BE2C (cell line): ENCODE measurements at regions not wholly inside any gene's neighbourhood (a gene's known extent, or its start where the extent isn't known, plus 50 kb on each side); places are given as distances from the start of the nearest gene placed in this dataset.
"Not testable (repeated sequence)": the region's sequence is repeated elsewhere in the genome, so short reads cannot be mapped to it uniquely, and the experiment has no call there.

Experiments
- DNase-seq: peaks from one replicate; pipeline ENCODE4 v3.0.0-alpha.2; 2020
- H3K27me3 ChIP-seq: fragments of 250-450 bp; sonication (Bioruptor Pico); 2 replicates; pipeline ENCODE4 v1.5.1; 2020; ENCODE audit warnings: mild to moderate bottlenecking
- H3K36me3 ChIP-seq: fragments of 250-450 bp; sonication (Bioruptor Pico); 2 replicates; pipeline ENCODE4 v1.5.1; 2020; ENCODE audit warnings: mild to moderate bottlenecking
- H3K4me1 ChIP-seq: fragments of 250-450 bp; sonication (Bioruptor Pico); 2 replicates; pipeline ENCODE4 v1.5.1; 2020
- H3K4me3 ChIP-seq: 2 replicates; pipeline ENCODE4 v1.5.1; 2011; ENCODE audit warnings: low read depth, low read length
- H3K9me3 ChIP-seq: fragments of 250-450 bp; sonication (Bioruptor Pico); 2 replicates; pipeline ENCODE4 v1.5.1; 2020
- TF ChIP-seq, protein P1 (sequence below): IDR thresholded peaks from 2 replicates; pipeline ENCODE4 v1.5.1; 2012; ENCODE audit warnings: mild to moderate bottlenecking, low read depth, low read length

DNA sequence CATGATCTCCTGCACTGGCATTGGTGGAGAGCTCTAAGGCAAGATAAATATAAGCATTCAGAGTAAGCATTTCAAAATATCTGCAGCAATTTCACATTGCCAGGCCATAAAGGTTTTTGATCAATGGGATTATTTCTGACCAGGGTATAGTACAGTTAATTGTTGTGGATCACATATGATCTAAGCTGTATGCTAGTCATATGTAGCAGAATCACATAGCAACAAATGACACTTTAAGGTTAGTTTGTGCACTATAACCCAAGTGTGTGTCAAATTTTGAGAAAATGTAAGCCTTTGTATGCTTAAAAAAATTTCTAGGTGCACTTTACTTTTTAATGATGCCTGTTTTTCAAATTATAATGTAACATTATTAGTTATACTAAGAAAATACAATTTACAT is 386.0 kb upstream of the ADAMTS5 start:
- H3K36me3 ChIP-seq = no peaks in the 10 kb centered on the region
- H3K4me1 ChIP-seq = no peaks in the 10 kb centered on the region
- H3K9me3 ChIP-seq = no peaks in the 10 kb centered on the region
- no peak overlapping the region for H3K4me3 ChIP-seq
- H3K27me3 ChIP-seq = no peaks in the 10 kb centered on the region
- TF ChIP-seq, protein P1, sequence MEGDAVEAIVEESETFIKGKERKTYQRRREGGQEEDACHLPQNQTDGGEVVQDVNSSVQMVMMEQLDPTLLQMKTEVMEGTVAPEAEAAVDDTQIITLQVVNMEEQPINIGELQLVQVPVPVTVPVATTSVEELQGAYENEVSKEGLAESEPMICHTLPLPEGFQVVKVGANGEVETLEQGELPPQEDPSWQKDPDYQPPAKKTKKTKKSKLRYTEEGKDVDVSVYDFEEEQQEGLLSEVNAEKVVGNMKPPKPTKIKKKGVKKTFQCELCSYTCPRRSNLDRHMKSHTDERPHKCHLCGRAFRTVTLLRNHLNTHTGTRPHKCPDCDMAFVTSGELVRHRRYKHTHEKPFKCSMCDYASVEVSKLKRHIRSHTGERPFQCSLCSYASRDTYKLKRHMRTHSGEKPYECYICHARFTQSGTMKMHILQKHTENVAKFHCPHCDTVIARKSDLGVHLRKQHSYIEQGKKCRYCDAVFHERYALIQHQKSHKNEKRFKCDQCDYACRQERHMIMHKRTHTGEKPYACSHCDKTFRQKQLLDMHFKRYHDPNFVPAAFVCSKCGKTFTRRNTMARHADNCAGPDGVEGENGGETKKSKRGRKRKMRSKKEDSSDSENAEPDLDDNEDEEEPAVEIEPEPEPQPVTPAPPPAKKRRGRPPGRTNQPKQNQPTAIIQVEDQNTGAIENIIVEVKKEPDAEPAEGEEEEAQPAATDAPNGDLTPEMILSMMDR = no peak
- no peak for DNase-seq

DNA sequence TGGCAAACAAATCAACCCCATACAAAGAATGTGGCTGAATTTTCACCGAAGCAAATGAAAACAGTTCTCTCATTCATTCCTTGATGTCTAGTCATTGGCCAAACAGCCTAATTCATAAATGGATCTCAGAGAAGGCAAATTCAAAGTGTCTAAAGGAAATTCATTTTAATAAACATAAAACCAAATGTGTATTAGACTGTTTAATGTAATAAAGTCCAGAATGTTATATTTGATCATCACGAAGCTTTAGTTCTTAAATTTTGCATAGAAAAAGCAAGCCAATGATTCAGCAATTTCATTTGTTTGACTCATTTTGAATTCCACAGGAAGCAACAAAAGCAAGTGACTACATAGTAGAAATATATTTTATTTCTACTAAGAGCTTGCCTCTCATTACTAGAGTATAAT is 379.2 kb upstream of the ADAMTS5 start:
- TF ChIP-seq, protein P1 = no peak
- Histone ChIP-seq H3K4me3 (no peak overlapping the region), H3K27me3 (no peaks in the 10 kb centered on the region), H3K4me1 (no peaks in the 10 kb centered on the region), H3K9me3 (no peaks in the 10 kb centered on the region), H3K36me3 (no peaks in the 10 kb centered on the region)
- no peak for DNase-seq

DNA sequence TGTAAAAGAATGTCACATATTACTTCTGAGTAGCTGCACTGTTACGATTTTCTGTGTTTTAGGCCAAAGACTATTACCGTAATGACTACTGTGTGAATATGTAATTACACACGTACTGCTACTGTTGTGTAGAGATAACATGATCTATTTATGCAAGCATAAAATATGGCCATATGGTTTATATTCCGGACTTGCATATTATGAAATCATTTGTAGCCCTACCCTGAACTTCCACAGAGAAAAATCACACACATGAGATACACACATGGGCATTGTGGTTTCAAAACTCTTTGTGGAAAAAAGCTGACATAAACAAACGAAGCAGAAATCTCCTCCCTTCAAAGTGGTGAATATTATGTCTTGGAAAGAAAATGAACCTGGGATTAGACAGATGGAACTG is 373.0 kb upstream of the ADAMTS5 start:
- Histone ChIP-seq H3K4me3 (no peak overlapping the region), H3K9me3 (no peaks in the 10 kb centered on the region; the same call in 1 of the 2 replicates), H3K36me3 (no peaks in the 10 kb centered on the region), H3K27me3 (no peaks in the 10 kb centered on the region), H3K4me1 (no peaks in the 10 kb centered on the region)
- TF ChIP-seq, protein P1 = no peak
- no peak for DNase-seq

DNA sequence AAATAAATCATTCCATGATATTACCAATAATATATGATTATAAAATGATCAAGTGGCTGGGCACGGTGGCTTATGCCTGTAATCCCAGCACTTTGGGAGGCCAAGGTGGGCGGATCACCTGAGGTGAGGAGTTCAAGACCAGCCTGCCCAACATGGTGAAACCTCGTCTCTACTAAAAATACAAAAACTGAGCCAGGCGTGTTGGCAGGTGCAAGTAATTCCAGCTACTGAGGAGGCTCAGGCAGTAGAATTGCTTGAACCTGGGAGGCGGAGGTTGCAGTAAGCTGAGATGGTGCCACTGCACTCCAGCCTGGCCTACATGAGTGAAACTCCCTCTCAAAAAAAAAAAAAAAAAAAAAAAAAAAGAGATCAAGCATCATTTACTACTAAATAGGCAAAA is 371.1 kb upstream of the ADAMTS5 start:
- not testable (repeated sequence) for H3K4me3 ChIP-seq, H3K36me3 ChIP-seq, H3K9me3 ChIP-seq, DNase-seq, H3K27me3 ChIP-seq, H3K4me1 ChIP-seq

DNA sequence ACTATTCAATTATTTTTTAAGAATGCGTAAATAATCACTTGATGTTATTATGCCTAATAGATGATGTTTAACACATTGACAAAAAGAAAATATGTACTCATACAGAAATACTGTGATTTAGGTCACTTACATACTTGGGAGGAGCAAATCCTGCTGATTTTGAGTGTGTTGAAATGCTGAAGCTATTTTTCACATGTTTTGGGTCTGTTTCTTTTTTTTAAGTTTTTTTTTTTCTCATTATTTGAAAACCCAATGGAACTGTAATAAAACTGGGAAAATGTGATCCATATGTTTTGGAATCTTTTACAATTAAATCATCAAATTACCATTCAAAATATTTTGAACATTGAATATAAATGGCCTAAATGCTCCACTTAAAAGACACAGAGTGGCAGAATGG is 366.2 kb upstream of the ADAMTS5 start:
- Histone ChIP-seq H3K4me3 (no peak overlapping the region), H3K9me3 (no peaks in the 10 kb centered on the region; the same call in 1 of the 2 replicates), H3K27me3 (no peaks in the 10 kb centered on the region), H3K36me3 (no peaks in the 10 kb centered on the region), H3K4me1 (no peaks in the 10 kb centered on the region)
- TF ChIP-seq, protein P1 = no peak
- no peak for DNase-seq

DNA sequence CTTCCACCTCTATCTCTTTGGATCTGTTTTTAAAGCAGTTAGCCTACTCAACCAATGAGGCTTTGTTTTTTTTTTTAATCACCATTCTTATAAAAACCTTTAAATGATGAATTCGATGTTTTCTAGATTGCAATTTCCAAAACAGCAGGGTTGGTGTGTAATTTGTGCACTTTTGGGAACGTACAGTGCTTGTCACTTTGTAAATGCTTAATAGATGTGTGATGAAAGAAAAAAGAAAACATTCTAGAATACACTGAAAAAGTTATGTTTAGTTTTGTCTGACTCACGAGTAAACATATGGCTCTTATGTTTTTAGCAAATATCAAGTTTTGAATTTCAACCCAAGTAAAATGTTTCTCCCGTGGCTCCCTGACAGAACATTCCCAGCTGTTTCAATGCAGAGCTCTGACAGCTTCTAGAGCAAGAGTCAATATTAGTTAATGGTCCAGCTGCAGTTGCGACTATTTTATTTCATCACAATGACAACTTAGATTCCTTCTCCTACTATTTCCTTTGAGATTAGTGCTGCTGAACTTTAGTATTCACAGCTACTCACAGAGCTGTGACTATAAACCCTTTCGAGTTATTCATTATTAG is 362.5 kb upstream of the ADAMTS5 start:
- DNase-seq = no peak
- no peaks in the 10 kb centered on the region for H3K27me3 ChIP-seq
- TF ChIP-seq, protein P1 = no peak
- H3K4me3 ChIP-seq = no peak overlapping the region
- no peaks in the 10 kb centered on the region for H3K9me3 ChIP-seq
- no peaks in the 10 kb centered on the region for H3K36me3 ChIP-seq
- H3K4me1 ChIP-seq = no peaks in the 10 kb centered on the region

DNA sequence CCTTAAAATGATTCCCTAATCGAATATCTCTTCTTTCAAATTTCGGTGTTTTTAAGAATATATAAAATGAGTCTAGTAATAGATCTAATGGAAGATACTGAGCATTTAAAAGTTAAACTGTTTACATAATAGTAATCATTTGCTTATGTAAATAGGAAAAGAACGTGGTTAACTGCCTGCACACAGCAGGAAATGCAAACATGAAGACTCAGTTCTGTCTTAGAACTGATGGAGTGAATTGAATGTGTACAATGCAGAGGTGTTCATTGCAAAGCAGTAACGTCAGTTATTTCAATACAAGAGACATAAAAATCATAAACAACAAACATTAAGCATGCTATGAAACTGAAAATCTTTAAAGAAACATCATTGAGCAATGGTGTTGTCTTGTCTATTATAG is 359.4 kb upstream of the ADAMTS5 start:
- no peak for DNase-seq
- Histone ChIP-seq H3K4me3 (no peak overlapping the region), H3K36me3 (no peaks in the 10 kb centered on the region), H3K27me3 (no peaks in the 10 kb centered on the region), H3K9me3 (no peaks in the 10 kb centered on the region), H3K4me1 (no peaks in the 10 kb centered on the region)
- TF ChIP-seq, protein P1 = no peak
